ENCODE measurements at regions not wholly inside any gene's neighbourhood (a gene's known extent, or its start where the extent isn't known, plus 50 kb on each side); places are given as distances from the start of the nearest gene placed in this dataset.

GRCh38 chr9:82308836-82309235 lies 320.3 kb downstream of the SPATA31D1 start:
- Histone ChIP-seq H3K27me3 (ENCODE audit: insufficient read depth, low read length, poor library complexity, severe bottlenecking) (no peaks in the 10 kb centered on the region), H3K79me2 (ENCODE audit: insufficient read depth, low read length) (no peaks in the 10 kb centered on the region), H3K9me2 (replicated peaks; ENCODE audit: low read depth, low read length) (no peaks in the 10 kb centered on the region), H3K9ac (ENCODE audit: low read depth, low read length, poor library complexity, severe bottlenecking) (no peak overlapping the region), H2AFZ (ENCODE audit: low read length) (no peak overlapping the region), H3K4me1 (ENCODE audit: insufficient read depth, low read length, poor library complexity, severe bottlenecking) (no peaks in the 10 kb centered on the region), H3F3A (ENCODE audit: low read depth) (no peaks in the 10 kb centered on the region), H3K9me3 (ENCODE audit: insufficient read depth, low read depth, low read length) (no peaks in the 10 kb centered on the region), H3K36me3 (ENCODE audit: insufficient read depth, low read length) (no peaks in the 10 kb centered on the region), H3K4me2 (ENCODE audit: low read depth, low read length, poor library complexity, severe bottlenecking) (no peak overlapping the region), H3K4me3 (ENCODE audit: low read length, poor library complexity, severe bottlenecking) (no peak overlapping the region), H4K20me1 (ENCODE audit: insufficient read depth, low read length, poor library complexity, severe bottlenecking) (no peaks in the 10 kb centered on the region)
- TF ChIP-seq EZH2phosphoT487 (IDR thresholded peaks at IDR 0.05; ENCODE audit: borderline replicate concordance) (no peak), CTCF (conservative IDR thresholded peaks at IDR 0.05; ENCODE audit: low read length) (no peak)

- no peaks in the 10 kb centered on the region for H3K27me3 ChIP-seq (ENCODE audit: insufficient read depth, low read length, poor library complexity, severe bottlenecking)
- no peaks in the 10 kb centered on the region for H3K9me3 ChIP-seq (ENCODE audit: insufficient read depth, low read depth, low read length)
- H3K9me2 ChIP-seq (replicated peaks; ENCODE audit: low read depth, low read length) = no peaks in the 10 kb centered on the region
- no peaks in the 10 kb centered on the region for H3K4me1 ChIP-seq (ENCODE audit: insufficient read depth, low read length, poor library complexity, severe bottlenecking)
- H3K79me2 ChIP-seq (ENCODE audit: insufficient read depth, low read length) = no peaks in the 10 kb centered on the region
- no peaks in the 10 kb centered on the region for H3K36me3 ChIP-seq (ENCODE audit: insufficient read depth, low read length)
- H2AFZ ChIP-seq (ENCODE audit: low read length) = no peak overlapping the region
- H3K9ac ChIP-seq (ENCODE audit: low read depth, low read length, poor library complexity, severe bottlenecking) = no peak overlapping the region
- H3K4me2 ChIP-seq (ENCODE audit: low read depth, low read length, poor library complexity, severe bottlenecking) = no peak overlapping the region
- TF ChIP-seq CTCF (conservative IDR thresholded peaks at IDR 0.05; ENCODE audit: low read length) (no peak), EZH2phosphoT487 (IDR thresholded peaks at IDR 0.05; ENCODE audit: borderline replicate concordance) (no peak)
- no peaks in the 10 kb centered on the region for H4K20me1 ChIP-seq (ENCODE audit: insufficient read depth, low read length, poor library complexity, severe bottlenecking)
- no peaks in the 10 kb centered on the region for H3F3A ChIP-seq (ENCODE audit: low read depth)
- H3K4me3 ChIP-seq (ENCODE audit: low read length, poor library complexity, severe bottlenecking) = no peak overlapping the region
Measured at GRCh38 chr9:82313697-82314096, 325.1 kb downstream of the SPATA31D1 start.

- Histone ChIP-seq H3K9me3 (ENCODE audit: insufficient read depth, low read depth, low read length) (peaks cover 3% of the 10 kb centered on the region; the same call in 1 of the 2 replicates), H3K27me3 (ENCODE audit: insufficient read depth, low read length, poor library complexity, severe bottlenecking) (no peaks in the 10 kb centered on the region), H3K4me2 (ENCODE audit: low read depth, low read length, poor library complexity, severe bottlenecking) (no peak overlapping the region), H3K9me2 (replicated peaks; ENCODE audit: low read depth, low read length) (no peaks in the 10 kb centered on the region), H2AFZ (ENCODE audit: low read length) (no peak overlapping the region), H3F3A (ENCODE audit: low read depth) (no peaks in the 10 kb centered on the region), H3K36me3 (ENCODE audit: insufficient read depth, low read length) (no peaks in the 10 kb centered on the region), H3K79me2 (ENCODE audit: insufficient read depth, low read length) (no peaks in the 10 kb centered on the region), H3K4me1 (ENCODE audit: insufficient read depth, low read length, poor library complexity, severe bottlenecking) (no peaks in the 10 kb centered on the region), H4K20me1 (ENCODE audit: insufficient read depth, low read length, poor library complexity, severe bottlenecking) (no peaks in the 10 kb centered on the region), H3K9ac (ENCODE audit: low read depth, low read length, poor library complexity, severe bottlenecking) (no peak overlapping the region), H3K4me3 (ENCODE audit: low read length, poor library complexity, severe bottlenecking) (no peak overlapping the region)
- TF ChIP-seq EZH2phosphoT487 (IDR thresholded peaks at IDR 0.05; ENCODE audit: borderline replicate concordance) (no peak), CTCF (conservative IDR thresholded peaks at IDR 0.05; ENCODE audit: low read length) (no peak)
Measured at GRCh38 chr9:82320566-82320965, 332.0 kb downstream of the SPATA31D1 start.

Data from Loucy (cell line).